ENCODE measurements at regions not wholly inside any gene's neighbourhood (a gene's known extent, or its start where the extent isn't known, plus 50 kb on each side); places are given as distances from the start of the nearest gene placed in this dataset.

GRCh38 chr5:117094114-117094815, 519.6 kb upstream of the SEMA6A start:
- Histone ChIP-seq H3K9me3 (no peaks in the 10 kb centered on the region), H3K4me3 (no peak overlapping the region), H3K4me1 (no peaks in the 10 kb centered on the region), H3K4me2 (no peak overlapping the region), H3K27ac (no peak overlapping the region)
- CTCF ChIA-PET: no interaction called here
- POLR2A ChIA-PET: no interaction called here
- TF ChIP-seq REST (IDR thresholded peaks at IDR 0.05) (no peak), FOXS1 (CRISPR knock-in tag; IDR thresholded peaks at IDR 0.05) (no peak), SREBF2 (IDR thresholded peaks at IDR 0.05) (no peak), NFE2L2 (conservative IDR thresholded peaks at IDR 0.05; ENCODE audit: low read length) (no peak), NR3C1 (IDR thresholded peaks at IDR 0.05) (no peak), ZC3H11A (IDR thresholded peaks at IDR 0.05) (no peak), BHLHE40 (IDR thresholded peaks at IDR 0.05; ENCODE audit: low read depth, low read length) (no peak), KDM5A (IDR thresholded peaks at IDR 0.05) (no peak)
- TF ChIP-seq, protein P1, sequence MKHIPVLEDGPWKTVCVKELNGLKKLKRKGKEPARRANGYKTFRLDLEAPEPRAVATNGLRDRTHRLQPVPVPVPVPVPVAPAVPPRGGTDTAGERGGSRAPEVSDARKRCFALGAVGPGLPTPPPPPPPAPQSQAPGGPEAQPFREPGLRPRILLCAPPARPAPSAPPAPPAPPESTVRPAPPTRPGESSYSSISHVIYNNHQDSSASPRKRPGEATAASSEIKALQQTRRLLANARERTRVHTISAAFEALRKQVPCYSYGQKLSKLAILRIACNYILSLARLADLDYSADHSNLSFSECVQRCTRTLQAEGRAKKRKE (CRISPR knock-in tag; IDR thresholded peaks at IDR 0.05; ENCODE audit: low read depth): no peak
- TF ChIP-seq, protein P2, sequence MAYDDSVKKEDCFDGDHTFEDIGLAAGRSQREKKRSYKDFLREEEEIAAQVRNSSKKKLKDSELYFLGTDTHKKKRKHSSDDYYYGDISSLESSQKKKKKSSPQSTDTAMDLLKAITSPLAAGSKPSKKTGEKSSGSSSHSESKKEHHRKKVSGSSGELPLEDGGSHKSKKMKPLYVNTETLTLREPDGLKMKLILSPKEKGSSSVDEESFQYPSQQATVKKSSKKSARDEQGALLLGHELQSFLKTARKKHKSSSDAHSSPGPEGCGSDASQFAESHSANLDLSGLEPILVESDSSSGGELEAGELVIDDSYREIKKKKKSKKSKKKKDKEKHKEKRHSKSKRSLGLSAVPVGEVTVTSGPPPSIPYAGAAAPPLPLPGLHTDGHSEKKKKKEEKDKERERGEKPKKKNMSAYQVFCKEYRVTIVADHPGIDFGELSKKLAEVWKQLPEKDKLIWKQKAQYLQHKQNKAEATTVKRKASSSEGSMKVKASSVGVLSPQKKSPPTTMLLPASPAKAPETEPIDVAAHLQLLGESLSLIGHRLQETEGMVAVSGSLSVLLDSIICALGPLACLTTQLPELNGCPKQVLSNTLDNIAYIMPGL (CRISPR knock-in tag; IDR thresholded peaks at IDR 0.05; ENCODE audit: borderline replicate concordance): no peak
- FAIRE-seq (no peak), ATAC-seq (no peak), DNase-seq (ENCODE audit: low read depth in 1 of 2, low spot score in 1 of 2) (no peak)
- 35% methylated on average over 14 of the region's 17 CpGs for WGBS (ENCODE audit: missing lambda C conversion rate)

DNA sequence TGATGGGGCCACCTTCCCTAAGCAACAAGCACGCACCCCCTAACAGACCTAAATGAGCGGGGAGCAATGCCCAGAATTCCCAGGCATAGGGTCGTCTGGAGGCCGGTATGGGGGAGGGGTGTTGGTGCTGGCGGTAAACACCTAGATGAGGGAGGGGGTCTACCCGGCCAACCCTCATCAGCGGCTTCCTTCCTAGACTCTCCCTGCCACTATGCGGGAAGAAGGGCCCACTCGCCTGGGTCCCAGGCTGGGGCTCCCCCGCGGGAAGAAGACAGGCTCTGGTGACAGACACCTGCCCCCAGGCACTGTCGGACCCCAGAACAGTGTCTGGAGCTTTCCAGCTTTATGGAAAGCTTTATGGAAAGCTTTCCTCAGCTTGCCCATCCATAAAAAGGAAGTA, 519.0 kb upstream of the SEMA6A start:
- ChIA-PET CTCF (no interaction called here), POLR2A (no interaction called here)
- Histone ChIP-seq H3K27ac (no peak overlapping the region), H3K4me3 (no peak overlapping the region), H3K4me2 (no peak overlapping the region), H3K4me1 (no peaks in the 10 kb centered on the region), H3K9me3 (no peaks in the 10 kb centered on the region)
- FAIRE-seq (no peak), ATAC-seq (no peak), DNase-seq (ENCODE audit: low read depth in 1 of 2, low spot score in 1 of 2) (no peak)
- 36% methylated on average over 9 of the region's 12 CpGs for WGBS (ENCODE audit: missing lambda C conversion rate)
- TF ChIP-seq BHLHE40 (IDR thresholded peaks at IDR 0.05; ENCODE audit: low read depth, low read length) (no peak), GATA3 (IDR thresholded peaks at IDR 0.05; ENCODE audit: borderline replicate concordance) (no peak), RCOR1 (IDR thresholded peaks at IDR 0.05; ENCODE audit: low read depth, low read length) (no peak), FOSL2 (IDR thresholded peaks at IDR 0.05) (no peak), FOSL2 (CRISPR knock-in tag; IDR thresholded peaks at IDR 0.05) (no peak), PHF8 (IDR thresholded peaks at IDR 0.05; ENCODE audit: borderline replicate concordance, low read depth) (no peak), MAFK (IDR thresholded peaks at IDR 0.05; ENCODE audit: partially characterized antibody) (no peak), TP53 (CRISPR knock-in tag; IDR thresholded peaks at IDR 0.05) (no peak), JUNB (IDR thresholded peaks at IDR 0.05) (no peak), CEBPB (IDR thresholded peaks at IDR 0.05) (no peak), RARB (CRISPR knock-in tag; IDR thresholded peaks at IDR 0.05) (no peak), ZFP36 (IDR thresholded peaks at IDR 0.05; ENCODE audit: borderline replicate concordance, partially characterized antibody) (no peak), JUN (IDR thresholded peaks at IDR 0.05) (no peak), NPAS2 (CRISPR knock-in tag; IDR thresholded peaks at IDR 0.05; ENCODE audit: borderline replicate concordance) (no peak), RNF2 (IDR thresholded peaks at IDR 0.05; ENCODE audit: borderline replicate concordance, low read depth) (no peak), HEYL (CRISPR knock-in tag; IDR thresholded peaks at IDR 0.05) (no peak)
